ENCODE measurements at regions not wholly inside any gene's neighbourhood (a gene's known extent, or its start where the extent isn't known, plus 50 kb on each side); places are given as distances from the start of the nearest gene placed in this dataset.
A peak's percentile ranks its signal among the peaks of the same experiment; 100 is the strongest.

GRCh38 chrX:129077424-129078170 is 445.7 kb downstream of the SMARCA1 start:
- no peak for DNase-seq

DNA sequence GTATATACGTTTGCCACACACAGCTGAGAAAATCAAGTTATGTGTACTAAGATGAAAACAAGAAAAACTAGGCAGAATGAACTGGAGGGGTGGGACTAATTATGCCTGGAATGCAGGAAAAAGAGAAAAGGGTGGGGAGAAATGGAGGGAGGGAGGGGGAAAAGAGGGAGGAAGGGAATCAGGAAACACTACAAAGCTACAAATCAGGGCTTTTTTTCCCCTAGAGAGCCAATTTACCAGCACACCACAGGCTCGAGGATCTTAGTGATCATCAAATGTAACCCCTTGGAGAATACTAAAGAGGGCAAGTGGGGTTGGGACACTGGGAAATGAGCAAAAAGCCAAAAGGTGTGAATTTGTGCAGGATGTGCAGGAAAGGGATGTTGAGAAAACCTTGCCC is 451.9 kb downstream of the SMARCA1 start:
- DNase-seq, result no peak

GRCh38 chrX:129065895-129066294 is 457.4 kb downstream of the SMARCA1 start:
- no peak for DNase-seq

DNA sequence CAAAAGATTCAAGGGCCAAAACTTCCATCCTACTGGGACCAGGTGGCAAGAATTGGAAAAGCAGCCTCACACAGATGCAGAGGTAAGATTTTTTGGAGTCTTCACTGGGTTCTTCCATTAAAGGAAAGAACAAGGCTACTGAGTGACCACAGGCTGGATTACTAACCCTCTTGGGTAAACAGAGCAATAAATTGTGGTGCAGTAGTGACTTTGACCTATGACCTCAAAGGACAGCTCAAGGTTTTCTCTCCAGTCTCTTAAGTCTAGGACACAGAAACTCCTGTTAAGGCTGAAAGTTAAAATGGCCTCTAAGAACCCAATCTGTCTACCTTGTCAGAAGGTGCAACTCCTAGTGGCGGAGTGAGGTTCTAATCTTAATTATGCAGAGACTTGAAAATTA is 464.9 kb downstream of the SMARCA1 start:
- no peak for DNase-seq

DNA sequence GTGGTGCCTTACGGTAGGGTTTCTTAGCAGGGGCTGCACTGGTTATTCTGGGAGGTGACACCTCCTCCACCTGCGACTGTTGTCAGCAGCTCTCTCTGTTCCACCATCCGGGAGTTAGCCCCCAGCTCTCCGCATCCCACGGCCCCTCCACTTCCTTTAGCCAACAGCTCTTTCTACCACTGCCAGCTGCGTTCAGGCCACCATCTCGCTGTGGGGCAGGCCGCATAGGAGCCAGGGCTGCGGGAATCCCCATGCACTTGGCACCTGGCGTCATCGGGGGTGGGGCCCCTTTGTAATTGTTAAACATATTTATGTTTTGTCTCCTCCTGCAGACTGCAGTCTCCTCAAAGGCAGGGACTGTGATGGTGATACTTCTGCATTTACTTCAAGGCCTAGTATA is 480.2 kb downstream of the SMARCA1 start:
- DNase-seq, result no peak

DNA sequence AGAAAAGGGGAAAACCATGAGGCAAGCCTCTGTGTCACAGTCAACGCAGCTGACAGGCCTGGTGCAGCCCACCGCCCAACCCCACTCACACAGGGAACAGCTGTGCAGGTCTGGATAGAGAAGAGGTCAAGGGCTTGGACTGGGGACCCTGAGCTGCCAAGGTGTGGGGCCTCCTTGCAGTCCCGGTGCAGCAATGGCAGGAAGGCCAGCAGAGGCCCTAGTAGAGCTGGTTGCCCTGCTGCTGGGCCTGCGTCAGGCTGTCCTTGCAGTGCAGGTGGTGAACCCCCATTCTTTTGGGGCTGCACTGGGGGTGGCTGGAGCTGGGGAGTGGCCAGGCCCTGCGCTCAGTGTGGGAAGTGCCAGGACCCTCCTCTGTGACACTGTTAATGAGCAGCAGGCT is 482.0 kb downstream of the SMARCA1 start:
- DNase-seq, result no peak

DNA sequence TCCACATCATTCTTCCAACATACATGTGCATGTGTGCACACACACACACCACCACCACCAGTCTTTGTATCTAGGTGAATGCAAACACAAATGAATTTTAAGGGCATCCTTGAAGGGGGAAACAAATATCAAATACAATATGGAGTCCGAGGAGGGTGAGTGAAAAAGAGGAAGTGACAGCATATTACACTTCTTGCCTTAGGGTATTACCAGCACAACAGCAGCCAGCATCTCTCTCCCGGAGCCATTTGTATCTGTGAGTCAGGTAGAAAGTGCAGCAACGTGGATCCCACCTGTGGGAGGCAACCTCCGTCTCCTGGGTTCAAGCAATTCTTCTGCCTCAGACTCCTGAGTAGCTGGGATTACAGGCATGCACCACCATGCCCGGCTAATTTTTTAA is 483.2 kb downstream of the SMARCA1 start:
- no peak for DNase-seq

- no peak for DNase-seq
These were observed 484.1 kb downstream of the SMARCA1 start for GRCh38 chrX:129039176-129039575.

GRCh38 chrX:129037389-129037788 is 485.9 kb downstream of the SMARCA1 start:
- DNase-seq, result no peak

- no peak for DNase-seq
These were observed 488.1 kb downstream of the SMARCA1 start for GRCh38 chrX:129035180-129035579.

GRCh38 chrX:129034196-129034595 is 489.1 kb downstream of the SMARCA1 start:
- DNase-seq, result no peak

DNA sequence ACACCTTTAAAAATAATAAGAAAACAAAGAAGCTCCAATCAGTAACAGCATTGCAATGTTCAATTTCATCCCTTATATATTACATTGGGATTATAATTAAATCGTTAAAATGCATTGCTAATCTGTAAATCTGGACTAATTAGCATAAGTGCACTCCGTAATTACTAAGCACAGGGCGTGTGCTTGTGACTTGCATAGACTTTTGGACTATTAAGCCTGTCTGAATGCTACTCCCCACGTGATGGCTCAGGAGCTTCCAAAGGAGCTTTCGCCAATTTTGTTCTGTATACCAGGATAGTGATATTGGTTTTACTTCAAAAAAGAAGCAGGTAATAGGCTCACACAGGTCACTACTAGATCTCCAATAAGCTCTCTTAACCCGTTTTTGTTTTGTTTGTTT is 497.1 kb downstream of the SMARCA1 start:
- DNase-seq, result no peak

GRCh38 chrX:129025376-129025775 is 497.9 kb downstream of the SMARCA1 start:
- DNase-seq, result no peak

DNA sequence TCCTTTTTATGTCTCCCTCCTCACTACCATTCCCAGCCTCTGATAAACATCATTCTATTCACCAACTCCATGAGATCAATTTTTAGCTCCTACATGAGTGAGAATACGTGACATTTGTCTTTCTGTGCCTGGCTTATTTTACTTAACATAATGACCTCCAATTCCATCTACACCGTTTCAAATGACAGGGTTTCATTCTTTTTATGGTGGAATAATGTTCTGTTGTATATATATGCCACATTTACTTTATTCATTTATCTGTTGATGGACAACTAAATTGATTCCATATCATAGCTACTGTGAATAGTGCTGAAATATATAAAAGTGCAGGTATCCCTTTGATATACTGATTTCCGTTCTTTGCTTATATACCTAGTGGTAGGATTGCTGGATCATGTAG is 503.9 kb downstream of the SMARCA1 start:
- DNase-seq, result no peak

GRCh38 chrX:129015381-129015780 is 507.9 kb downstream of the SMARCA1 start:
- DNase-seq, result no peak

DNA sequence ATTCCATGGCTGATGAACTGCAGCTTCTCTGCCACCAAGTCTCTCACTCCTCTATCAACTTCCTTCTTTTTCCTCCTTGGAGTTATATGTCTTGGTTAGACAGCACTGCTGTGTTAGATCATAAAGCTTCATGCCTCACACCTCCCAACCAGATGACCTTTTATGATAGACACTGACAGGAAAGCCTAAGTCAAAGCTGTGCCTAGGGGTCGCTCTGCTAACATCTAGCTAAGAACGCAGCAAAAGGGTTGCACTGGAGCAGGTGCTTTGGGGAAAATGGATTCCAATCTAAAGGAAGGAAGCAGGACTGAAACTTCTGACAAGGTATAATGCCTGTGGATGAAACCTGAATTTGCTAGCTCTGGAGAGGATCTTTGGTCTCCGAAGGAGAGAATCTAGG is 509.7 kb downstream of the SMARCA1 start:
- no peak for DNase-seq

DNA sequence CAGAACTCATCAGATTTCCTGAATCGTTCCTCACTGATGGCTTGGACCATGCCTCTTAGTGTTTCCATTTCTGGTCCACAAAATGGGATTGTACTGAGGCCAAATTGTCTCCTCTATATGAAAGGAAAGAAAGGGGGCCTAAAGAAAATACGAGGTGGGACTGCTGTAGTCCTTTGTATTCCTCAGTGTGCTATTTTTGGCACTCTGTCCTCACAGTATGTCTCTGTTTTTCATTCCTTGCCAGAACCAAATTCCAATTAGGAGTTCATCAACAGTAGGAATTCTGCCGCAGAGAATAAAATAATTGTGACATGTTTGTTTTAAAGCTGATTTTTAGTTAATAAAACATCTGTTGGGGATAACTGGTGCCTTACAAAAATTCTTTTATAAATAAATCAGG is 515.7 kb downstream of the SMARCA1 start:
- DNase-seq, result no peak

- no peak for DNase-seq
These were observed 516.8 kb downstream of the SMARCA1 start for GRCh38 chrX:129006491-129006890.

DNA sequence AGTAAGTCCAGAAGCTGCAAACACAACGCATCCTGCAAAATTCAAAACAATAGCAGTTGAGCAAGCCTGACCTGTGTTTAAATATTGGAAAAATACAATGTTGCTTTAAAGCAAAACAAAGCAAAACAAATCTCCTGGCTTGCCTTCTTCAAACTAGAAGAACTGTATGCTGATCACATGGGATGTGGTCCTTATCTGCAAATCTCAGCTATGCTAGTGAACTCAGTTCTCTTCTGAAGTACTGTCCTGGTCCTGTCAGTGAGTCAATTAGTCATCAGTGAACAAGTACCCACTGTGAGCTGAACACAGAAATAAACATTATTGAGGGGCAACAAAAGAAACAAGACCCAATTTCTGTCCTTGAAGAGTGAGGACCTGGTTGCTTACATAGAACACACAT is 522.5 kb downstream of the SMARCA1 start:
- no peak for DNase-seq

DNA sequence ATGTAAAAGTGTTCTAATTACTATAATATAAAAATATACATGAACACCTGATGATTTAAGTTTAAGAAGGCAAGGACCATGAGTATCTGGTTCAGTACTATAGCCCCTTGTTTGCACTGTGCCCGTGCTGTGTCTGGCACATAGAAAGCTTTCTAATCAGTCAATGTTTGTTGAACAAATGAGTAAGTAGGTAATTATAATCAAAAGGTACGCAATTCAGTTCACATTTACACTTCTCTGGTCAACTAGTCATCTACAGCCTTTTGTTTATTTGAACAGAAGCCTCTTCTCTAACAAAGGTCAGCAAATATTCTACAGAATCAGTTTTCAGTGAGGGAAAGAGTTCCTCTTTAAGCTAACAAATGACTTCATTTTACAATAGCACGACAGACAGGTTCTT is 523.3 kb downstream of the SMARCA1 start:
- no peak for DNase-seq

- peak; percentile 0 for DNase-seq
These were observed 531.0 kb downstream of the SMARCA1 start for GRCh38 chrX:128992107-128992971.

- peak; percentile 0 for DNase-seq
These were observed 547.5 kb downstream of the SMARCA1 start for GRCh38 chrX:128975745-128976144.

- no peak for DNase-seq
These were observed 550.3 kb downstream of the SMARCA1 start for GRCh38 chrX:128973033-128973432.

- DNase-seq, result no peak
These were observed 562.0 kb downstream of the SMARCA1 start for GRCh38 chrX:128961290-128961689.

All from NK-92 treated with Interleukin-12 subunit alpha and Interleukin-12 subunit beta, amount 100 ng/mL, for 24 hours (cell line).